HepG2 (cell line): ENCODE measurements at regions not wholly inside any gene's neighbourhood (a gene's known extent, or its start where the extent isn't known, plus 50 kb on each side); places are given as distances from the start of the nearest gene placed in this dataset.

Experiments
- ATAD3A ChIP-seq: sonication (generic); formaldehyde crosslinking; IDR thresholded peaks from 2 replicates; pipeline ENCODE4 v1.4.0; 2020; ENCODE audit warnings: missing genetic modification reagents
- BHLHE40 ChIP-seq: IDR thresholded peaks from 2 replicates; pipeline ENCODE4 v1.6.1; 2011; ENCODE audit warnings: low read length, improper control_type of control experiment
- BRF2 ChIP-seq: sonication (generic); formaldehyde crosslinking; IDR thresholded peaks from 2 replicates; pipeline ENCODE4 v1.8.1; 2022; ENCODE audit warnings: mild to moderate bottlenecking, missing genetic modification reagents
- DNMT1 ChIP-seq: sonication (generic); formaldehyde crosslinking; IDR thresholded peaks from 2 replicates; pipeline ENCODE4 v1.5.1; 2020; ENCODE audit warnings: mild to moderate bottlenecking, missing genetic modification reagents
- GZF1 ChIP-seq: sonication (generic); formaldehyde crosslinking; IDR thresholded peaks from 2 replicates; pipeline ENCODE4 v1.5.1; 2020; ENCODE audit warnings: mild to moderate bottlenecking, missing genetic modification reagents
- HES4 ChIP-seq: sonication (generic); formaldehyde crosslinking; IDR thresholded peaks from 2 replicates; pipeline ENCODE4 v1.9.0; 2021; ENCODE audit warnings: mild to moderate bottlenecking, missing genetic modification reagents, borderline replicate concordance
- HMGA1 ChIP-seq: sonication (generic); formaldehyde crosslinking; conservative IDR thresholded peaks from 2 replicates; pipeline ENCODE4 v1.4.0; 2020; ENCODE audit warnings: missing genetic modification reagents
- KLF16 ChIP-seq, 2 experiments: sonication (generic) in 1 of 2; formaldehyde crosslinking in 1 of 2; IDR thresholded peaks; 2 replicates each; pipeline versions ENCODE4 v1.6.1 to v1.8.0; 2016 to 2023; ENCODE audit warnings: missing genetic modification reagents in 2 of 2, missing compliant biosample characterization in 1 of 2
- MAFK ChIP-seq, 2 experiments: IDR thresholded peaks in 1 of 2; conservative IDR thresholded peaks in 1 of 2; 2 replicates each; pipeline ENCODE4 v1.6.1; 2011; ENCODE audit warnings: improper control_type of control experiment in 2 of 2, low read length in 2 of 2
- NONO ChIP-seq, 2 experiments: fragments of 450-650 bp in 1 of 2; sonication (generic) in 1 of 2; formaldehyde crosslinking in 1 of 2; IDR thresholded peaks in 1 of 2; conservative IDR thresholded peaks in 1 of 2; 2 replicates each; pipeline versions ENCODE4 v1.6.1 to v1.8.0; 2017 to 2022; ENCODE audit warnings: mild to moderate bottlenecking in 1 of 2, missing genetic modification reagents in 1 of 2, moderate library complexity in 1 of 2
- RARG ChIP-seq: sonication (generic); formaldehyde crosslinking; IDR thresholded peaks from 2 replicates; pipeline ENCODE4 v1.4.0; 2020; ENCODE audit warnings: low read depth, mild to moderate bottlenecking, missing genetic modification reagents
- SIN3B ChIP-seq: fragments of 150-350 bp; IDR thresholded peaks from 2 replicates; pipeline ENCODE4 v1.6.1; 2014; ENCODE audit warnings: low read length
- TAF15 ChIP-seq: fragments of 200-400 bp; formaldehyde crosslinking; IDR thresholded peaks from one replicate; pipeline ENCODE4 v1.6.1; 2018; ENCODE audit warnings: mild to moderate bottlenecking, low read depth, low read length; ENCODE audit not compliant: poor library complexity, severe bottlenecking
- TERF1 ChIP-seq: sonication (generic); formaldehyde crosslinking; IDR thresholded peaks from 2 replicates; pipeline ENCODE4 v1.8.0; 2022; ENCODE audit warnings: mild to moderate bottlenecking, missing genetic modification reagents, moderate library complexity
- THAP9 ChIP-seq: sonication (generic); formaldehyde crosslinking; IDR thresholded peaks from 2 replicates; pipeline ENCODE4; 2020; ENCODE audit warnings: missing genetic modification reagents, mild to moderate bottlenecking, borderline replicate concordance
- UBTF ChIP-seq: sonication (generic); formaldehyde crosslinking; IDR thresholded peaks from 2 replicates; pipeline ENCODE4 v1.4.0; 2020; ENCODE audit warnings: mild to moderate bottlenecking, missing genetic modification reagents
- ZFP36 ChIP-seq: fragments of 150-350 bp; IDR thresholded peaks from 2 replicates; pipeline ENCODE4 v1.6.1; 2018; ENCODE audit warnings: borderline replicate concordance, low read length, low read depth; ENCODE audit not compliant: partially characterized antibody
- ZFYVE20 ChIP-seq: sonication (generic); formaldehyde crosslinking; IDR thresholded peaks from 2 replicates; pipeline ENCODE4 v1.8.0; 2023; ENCODE audit warnings: low read depth, mild to moderate bottlenecking, moderate library complexity, missing genetic modification reagents, borderline replicate concordance
- ZNF264 ChIP-seq: sonication (generic); formaldehyde crosslinking; IDR thresholded peaks from 2 replicates; pipeline ENCODE4 v1.4.0; 2020; ENCODE audit warnings: missing genetic modification reagents
- ZNF484 ChIP-seq: sonication (generic); formaldehyde crosslinking; IDR thresholded peaks from 2 replicates; pipeline ENCODE4 v1.5.1; 2020; ENCODE audit warnings: mild to moderate bottlenecking, low read depth, missing genetic modification reagents, borderline replicate concordance
- ZSCAN25 ChIP-seq: sonication (generic); formaldehyde crosslinking; IDR thresholded peaks from 2 replicates; pipeline ENCODE4 v1.8.0; 2022; ENCODE audit warnings: mild to moderate bottlenecking, missing genetic modification reagents

- TF ChIP-seq ATAD3A (no peak), SIN3B (no peak), TERF1 (CRISPR knock-in tag) (no peak), DNMT1 (CRISPR knock-in tag) (no peak), THAP9 (CRISPR knock-in tag) (0 out of 2 replicates have a peak, but pooled peaks have one; percentile 50), HMGA1 (no peak), ZNF484 (no peak), ZFP36 (no peak), ZNF264 (CRISPR knock-in tag) (peak; percentile 57), TAF15 (no peak), NONO (IDR thresholded peaks at IDR 0.05) (no peak), NONO (CRISPR knock-in tag; conservative IDR thresholded peaks at IDR 0.05) (peak; percentile 55; the same call in 1 of the 2 replicates), GZF1 (CRISPR knock-in tag) (no peak), ZSCAN25 (peak; percentile 21; the same call in 1 of the 2 replicates), HES4 (CRISPR knock-in tag) (0 out of 2 replicates have a peak, but pooled peaks have one; percentile 30), BHLHE40 (no peak), RARG (peak; percentile 16; the same call in 1 of the 2 replicates), ZFYVE20 (CRISPR knock-in tag) (no peak), UBTF (CRISPR knock-in tag) (peak; percentile 86), MAFK (conservative IDR thresholded peaks at IDR 0.05 in 1 of 2, IDR thresholded peaks at IDR 0.05 in 1 of 2; ENCODE audit: low read length in 2 of 2) (no peak), BRF2 (CRISPR knock-in tag) (0 out of 2 replicates have a peak, but pooled peaks have one; percentile 24), KLF16 (CRISPR knock-in tag; IDR thresholded peaks at IDR 0.05) (peak in 1 of 2 experiments; percentile 51; a peak in 1 of 4 replicates)
These were observed 219.3 kb upstream of the ATP10A start (continued) for GRCh38 chr15:26082221-26083109.
